ENCODE measurements at regions not wholly inside any gene's neighbourhood (a gene's known extent, or its start where the extent isn't known, plus 50 kb on each side); places are given as distances from the start of the nearest gene placed in this dataset.

DNA sequence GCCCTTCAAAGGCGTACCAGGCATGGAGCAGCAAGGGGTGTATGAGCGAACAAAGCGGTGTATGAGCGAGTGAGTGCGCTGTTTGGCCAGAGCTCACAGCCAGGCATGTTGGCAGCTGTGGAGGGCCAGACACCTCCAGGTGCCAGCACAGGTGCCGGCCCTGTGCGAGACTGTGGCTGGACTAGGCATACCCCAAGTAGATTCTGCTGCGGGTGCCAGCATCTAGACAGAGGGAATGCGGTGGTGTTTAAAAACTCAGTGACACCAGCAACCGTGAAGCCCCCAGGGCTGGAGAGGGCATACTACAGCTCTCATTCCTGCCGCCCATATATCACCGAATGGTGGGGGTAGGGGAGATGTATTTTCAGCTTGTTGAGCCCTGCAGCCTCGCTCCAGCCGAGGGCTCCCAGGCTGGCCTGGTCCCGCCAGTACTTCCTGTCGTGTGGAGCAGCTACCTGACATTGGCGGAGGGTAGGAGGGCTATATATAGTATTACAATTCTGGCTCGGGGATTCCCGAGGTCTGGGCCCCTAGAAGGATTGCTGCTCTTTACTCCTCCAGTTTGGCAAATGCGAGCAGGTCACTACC lies 1829.6 kb upstream of the NUDT12 start:
- no peaks in the 10 kb centered on the region for H3K4me1 ChIP-seq (ENCODE audit: control insufficient read depth, insufficient read depth, low read length)
- no peak overlapping the region for H3K4me3 ChIP-seq (ENCODE audit: low read length)
- no peak overlapping the region for H3K27ac Mint-ChIP-seq
- H3K9me3 Mint-ChIP-seq, result peaks cover 2 to 7% of the 10 kb centered on the region in 2 donors
- H3K36me3 Mint-ChIP-seq, result no peaks in the 10 kb centered on the region
- H3K27me3 Mint-ChIP-seq (ENCODE audit: low read depth in 2 of 2), result no peaks in the 10 kb centered on the region
- TF ChIP-seq, protein P1, sequence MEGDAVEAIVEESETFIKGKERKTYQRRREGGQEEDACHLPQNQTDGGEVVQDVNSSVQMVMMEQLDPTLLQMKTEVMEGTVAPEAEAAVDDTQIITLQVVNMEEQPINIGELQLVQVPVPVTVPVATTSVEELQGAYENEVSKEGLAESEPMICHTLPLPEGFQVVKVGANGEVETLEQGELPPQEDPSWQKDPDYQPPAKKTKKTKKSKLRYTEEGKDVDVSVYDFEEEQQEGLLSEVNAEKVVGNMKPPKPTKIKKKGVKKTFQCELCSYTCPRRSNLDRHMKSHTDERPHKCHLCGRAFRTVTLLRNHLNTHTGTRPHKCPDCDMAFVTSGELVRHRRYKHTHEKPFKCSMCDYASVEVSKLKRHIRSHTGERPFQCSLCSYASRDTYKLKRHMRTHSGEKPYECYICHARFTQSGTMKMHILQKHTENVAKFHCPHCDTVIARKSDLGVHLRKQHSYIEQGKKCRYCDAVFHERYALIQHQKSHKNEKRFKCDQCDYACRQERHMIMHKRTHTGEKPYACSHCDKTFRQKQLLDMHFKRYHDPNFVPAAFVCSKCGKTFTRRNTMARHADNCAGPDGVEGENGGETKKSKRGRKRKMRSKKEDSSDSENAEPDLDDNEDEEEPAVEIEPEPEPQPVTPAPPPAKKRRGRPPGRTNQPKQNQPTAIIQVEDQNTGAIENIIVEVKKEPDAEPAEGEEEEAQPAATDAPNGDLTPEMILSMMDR (IDR thresholded peaks at IDR 0.05), result no peak
- intact Hi-C loops (cut with micrococcal nuclease), result no loop called here
- WGBS (ENCODE audit: insufficient coverage), result 94% methylated on average over 20 of the region's 20 CpGs
- H3K4me1 Mint-ChIP-seq, result no peaks in the 10 kb centered on the region
- H3K27ac ChIP-seq (ENCODE audit: low read length), result no peak overlapping the region
- no peak overlapping the region for H3K4me3 Mint-ChIP-seq
- DNase-seq (no peak), ATAC-seq (no peak)
- peaks cover 12% of the 10 kb centered on the region for H3K9me3 ChIP-seq (ENCODE audit: control insufficient read depth, insufficient read depth, low read length)
- no peaks in the 10 kb centered on the region for H3K36me3 ChIP-seq (ENCODE audit: control insufficient read depth, insufficient read depth, low read length)
- H3K27me3 ChIP-seq (ENCODE audit: control insufficient read depth, insufficient read depth, low read length), result no peaks in the 10 kb centered on the region

DNA sequence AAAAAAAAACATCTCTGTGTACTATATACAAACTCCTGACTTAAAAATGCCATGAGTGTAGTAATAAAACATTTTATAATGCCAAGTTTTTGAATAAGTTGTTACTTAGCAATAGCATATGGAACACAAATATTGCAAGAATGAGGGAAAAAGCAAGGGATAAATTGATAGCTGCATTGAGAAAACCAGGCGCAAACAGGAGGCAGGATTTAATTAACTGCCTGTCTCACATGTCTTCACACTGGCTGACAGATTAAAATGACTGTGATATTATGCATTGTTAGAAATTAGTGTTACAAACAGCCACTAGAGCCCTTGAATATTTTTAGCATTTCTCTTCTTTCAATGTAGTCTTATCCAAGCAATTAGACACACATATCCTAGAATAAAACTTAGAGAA lies 1817.5 kb upstream of the NUDT12 start:
- Mint-ChIP-seq H3K27me3 (ENCODE audit: low read depth in 2 of 2) (no peaks in the 10 kb centered on the region), H3K9me3 (peaks cover 13 to 27% of the 10 kb centered on the region in 2 donors), H3K4me1 (no peaks in the 10 kb centered on the region), H3K36me3 (peaks cover 26% of the 10 kb centered on the region), H3K27ac (no peak overlapping the region), H3K4me3 (no peak overlapping the region)
- Histone ChIP-seq H3K27ac (ENCODE audit: low read length) (no peak overlapping the region), H3K4me1 (ENCODE audit: control insufficient read depth, insufficient read depth, low read length) (no peaks in the 10 kb centered on the region), H3K9me3 (ENCODE audit: control insufficient read depth, insufficient read depth, low read length) (peaks cover 10% of the 10 kb centered on the region), H3K36me3 (ENCODE audit: control insufficient read depth, insufficient read depth, low read length) (no peaks in the 10 kb centered on the region), H3K27me3 (ENCODE audit: control insufficient read depth, insufficient read depth, low read length) (no peaks in the 10 kb centered on the region), H3K4me3 (ENCODE audit: low read length) (no peak overlapping the region)
- TF ChIP-seq, protein P1 (IDR thresholded peaks at IDR 0.05), result no peak
- no peak for ATAC-seq
- DNase-seq, result no peak
- intact Hi-C loops (cut with micrococcal nuclease), result no loop called here
- 100% methylated on average over 1 of the region's 1 CpG for WGBS (ENCODE audit: insufficient coverage)

DNA sequence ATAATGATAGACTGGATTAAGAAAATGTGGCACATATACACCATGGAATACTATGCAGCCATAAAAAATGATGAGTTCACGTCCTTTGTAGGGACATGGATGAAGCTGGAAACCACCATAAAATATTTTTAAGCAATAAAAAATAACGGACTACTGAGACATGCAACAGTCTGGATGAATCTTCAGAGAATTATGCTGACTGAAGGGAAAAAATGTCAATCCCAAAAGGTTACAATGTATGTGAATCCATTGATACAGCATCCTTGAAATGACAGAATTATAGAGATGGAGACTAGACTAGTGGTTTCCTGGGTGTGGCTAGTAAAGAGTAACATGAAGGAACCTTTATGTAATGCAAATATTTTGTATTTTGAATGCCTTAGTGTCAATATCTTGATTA lies 1808.6 kb upstream of the NUDT12 start:
- intact Hi-C loops (cut with micrococcal nuclease), result no loop called here
- no peaks in the 10 kb centered on the region for H3K4me1 ChIP-seq (ENCODE audit: control insufficient read depth, insufficient read depth, low read length)
- no peaks in the 10 kb centered on the region for H3K9me3 ChIP-seq (ENCODE audit: control insufficient read depth, insufficient read depth, low read length)
- TF ChIP-seq, protein P1 (IDR thresholded peaks at IDR 0.05), result no peak
- H3K36me3 ChIP-seq (ENCODE audit: control insufficient read depth, insufficient read depth, low read length), result no peaks in the 10 kb centered on the region
- 20% methylated on average over 1 of the region's 2 CpGs for WGBS (ENCODE audit: insufficient coverage)
- no peak overlapping the region for H3K4me3 Mint-ChIP-seq
- no peak overlapping the region for H3K27ac ChIP-seq (ENCODE audit: low read length)
- H3K4me3 ChIP-seq (ENCODE audit: low read length), result no peak overlapping the region
- no peaks in the 10 kb centered on the region for H3K27me3 Mint-ChIP-seq (ENCODE audit: low read depth in 2 of 2)
- H3K27me3 ChIP-seq (ENCODE audit: control insufficient read depth, insufficient read depth, low read length), result no peaks in the 10 kb centered on the region
- H3K4me1 Mint-ChIP-seq, result no peaks in the 10 kb centered on the region
- ATAC-seq (no peak), DNase-seq (no peak)
- H3K9me3 Mint-ChIP-seq, result peaks cover 9 to 10% of the 10 kb centered on the region in 2 donors
- no peak overlapping the region for H3K27ac Mint-ChIP-seq
- H3K36me3 Mint-ChIP-seq, result peaks cover 3% of the 10 kb centered on the region

DNA sequence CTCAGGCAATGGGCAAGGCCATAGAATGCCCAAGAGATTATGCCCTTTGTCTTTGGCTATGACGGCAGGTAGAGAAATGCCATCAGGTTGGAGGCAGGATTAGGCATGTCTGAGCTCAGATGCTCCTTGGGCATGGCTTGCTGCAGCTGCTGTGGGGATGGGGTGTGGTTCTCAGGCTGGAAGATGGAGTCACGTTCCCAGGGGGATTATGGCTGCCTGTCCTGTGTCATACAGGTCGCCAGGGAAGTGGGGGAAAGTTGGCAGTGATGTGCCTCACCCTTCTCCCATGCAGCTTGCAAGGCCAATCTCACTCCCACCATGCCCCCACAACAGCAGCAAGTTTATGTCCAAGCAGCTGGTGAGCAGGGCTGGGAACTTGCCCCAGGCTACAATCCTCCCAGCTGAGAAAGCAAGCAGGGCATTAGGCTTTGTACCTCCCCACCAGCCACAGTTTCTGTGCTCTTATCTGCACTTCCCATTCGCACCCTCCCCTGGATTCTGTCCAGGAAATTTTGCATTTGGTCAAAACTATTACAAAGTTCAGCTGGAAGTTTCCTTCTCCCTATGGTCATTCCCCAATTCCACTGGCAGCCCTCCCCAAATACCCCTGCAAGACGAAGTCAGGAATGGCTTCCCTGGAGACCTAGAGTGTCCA lies 1788.0 kb upstream of the NUDT12 start:
- no peaks in the 10 kb centered on the region for H3K4me1 Mint-ChIP-seq
- intact Hi-C loops (cut with micrococcal nuclease), result no loop called here
- WGBS (ENCODE audit: insufficient coverage), result 67% methylated on average over 5 of the region's 5 CpGs

More for the DNA sequence above, 1788.0 kb upstream of the NUDT12 start:
- Mint-ChIP-seq H3K9me3 (peaks cover 2 to 11% of the 10 kb centered on the region in 2 donors), H3K27ac (no peak overlapping the region), H3K27me3 (ENCODE audit: low read depth in 2 of 2) (no peaks in the 10 kb centered on the region), H3K4me3 (no peak overlapping the region), H3K36me3 (no peaks in the 10 kb centered on the region)
- Histone ChIP-seq H3K36me3 (ENCODE audit: control insufficient read depth, insufficient read depth, low read length) (no peaks in the 10 kb centered on the region), H3K27me3 (ENCODE audit: control insufficient read depth, insufficient read depth, low read length) (no peaks in the 10 kb centered on the region), H3K4me1 (ENCODE audit: control insufficient read depth, insufficient read depth, low read length) (no peaks in the 10 kb centered on the region), H3K9me3 (ENCODE audit: control insufficient read depth, insufficient read depth, low read length) (peaks cover 19% of the 10 kb centered on the region), H3K4me3 (ENCODE audit: low read length) (no peak overlapping the region), H3K27ac (ENCODE audit: low read length) (no peak overlapping the region)
- ATAC-seq, result no peak
- DNase-seq, result no peak
- TF ChIP-seq, protein P1 (IDR thresholded peaks at IDR 0.05), result no peak

All from natural killer cell (primary cell).